HEK293 (cell line): ENCODE measurements at regions not wholly inside any gene's neighbourhood (a gene's known extent, or its start where the extent isn't known, plus 50 kb on each side); places are given as distances from the start of the nearest gene placed in this dataset.

Experiments
- CTCF ChIA-PET: fragments of 350-600 bp; formaldehyde crosslinking; extraction: SDS; loops from one replicate; lab custom pipeline; 2021; ENCODE audit warnings: antibody characterized with exemption; lab: Yijun Ruan, JAX
- POLR2A ChIA-PET: fragments of 300-600 bp; formaldehyde crosslinking; extraction: SDS; loops from one replicate; lab custom pipeline; 2020; ENCODE audit warnings: antibody characterized with exemption, inconsistent platforms; lab: Yijun Ruan, JAX
- H3K27ac ChIP-seq: fragments of 200-500 bp; sonication (Bioruptor generic); 2 replicates; pipeline ENCODE4 v1.5.1; 2014; ENCODE audit warnings: low read depth, low read length, control low read depth, inconsistent platforms; ENCODE audit errors: extremely low read depth
- H3K36me3 ChIP-seq, 2 experiments: fragments of 200-500 bp in 1 of 2; sonication (Bioruptor generic) in 1 of 2; 1 replicate in 1 of 2; 2 replicates in 1 of 2; pipeline ENCODE4 v1.5.1; 2014 to 2017; ENCODE audit warnings: inconsistent platforms in 2 of 2, low read length in 2 of 2; ENCODE audit not compliant: control insufficient read depth in 2 of 2, insufficient read depth in 1 of 2
- H3K4me1 ChIP-seq: fragments of 200-500 bp; sonication (Bioruptor generic); 2 replicates; pipeline ENCODE4 v1.5.1; 2014; ENCODE audit warnings: mild to moderate bottlenecking, low read length, inconsistent platforms; ENCODE audit not compliant: control insufficient read depth, insufficient read depth
- H3K4me3 ChIP-seq: 2 replicates; pipeline ENCODE4 v1.5.1; 2011; ENCODE audit warnings: low read depth, mild to moderate bottlenecking, control low read depth, low read length, moderate library complexity
- H3K9me3 ChIP-seq: fragments of 200-500 bp; sonication (Bioruptor generic); 2 replicates; pipeline ENCODE4 v1.5.1; 2014; ENCODE audit warnings: low read depth, low read length, inconsistent platforms; ENCODE audit not compliant: control insufficient read depth, insufficient read depth
- BCL11B ChIP-seq: fragments of 450-650 bp; formaldehyde crosslinking; IDR thresholded peaks from 2 replicates; pipeline ENCODE4 v1.5.1; 2016; ENCODE audit warnings: low read depth, missing biosample characterization, missing genetic modification characterization
- GLIS1 ChIP-seq: fragments of 450-650 bp; formaldehyde crosslinking; IDR thresholded peaks from 2 replicates; pipeline ENCODE4 v1.5.1; 2016; ENCODE audit warnings: missing biosample characterization, missing genetic modification characterization
- HOXA7 ChIP-seq: sonication (generic); formaldehyde crosslinking; IDR thresholded peaks from 2 replicates; pipeline ENCODE4 v1.8.1; 2022; ENCODE audit warnings: missing genetic modification reagents, borderline replicate concordance
- OVOL3 ChIP-seq: fragments of 450-650 bp; formaldehyde crosslinking; IDR thresholded peaks from 2 replicates; pipeline ENCODE4 v1.5.1; 2016; ENCODE audit warnings: missing biosample characterization, missing genetic modification characterization
- REPIN1 ChIP-seq: fragments of 450-650 bp; formaldehyde crosslinking; IDR thresholded peaks from 2 replicates; pipeline ENCODE4 v1.5.1; 2017; ENCODE audit warnings: missing biosample characterization, missing genetic modification characterization, low read depth
- SALL2 ChIP-seq: fragments of 450-650 bp; formaldehyde crosslinking; IDR thresholded peaks from 2 replicates; pipeline ENCODE4 v1.5.0; 2017; ENCODE audit warnings: missing biosample characterization, mild to moderate bottlenecking, missing genetic modification characterization, borderline replicate concordance
- SETDB1 ChIP-seq: IDR thresholded peaks from one replicate; pipeline ENCODE4 v1.6.1; 2017; ENCODE audit warnings: mild to moderate bottlenecking, low read length, moderate library complexity, mixed read lengths; ENCODE audit not compliant: insufficient read length
- ZNF114 ChIP-seq: fragments of 450-650 bp; formaldehyde crosslinking; IDR thresholded peaks from 2 replicates; pipeline ENCODE4 v1.5.0; 2017; ENCODE audit warnings: missing biosample characterization, missing genetic modification characterization
- ZNF175 ChIP-seq: fragments of 450-650 bp; formaldehyde crosslinking; IDR thresholded peaks from 2 replicates; pipeline ENCODE4 v1.5.1; 2016; ENCODE audit warnings: missing biosample characterization, missing genetic modification characterization
- ZNF202 ChIP-seq: fragments of 450-650 bp; formaldehyde crosslinking; IDR thresholded peaks from 2 replicates; pipeline ENCODE4 v1.5.1; 2016; ENCODE audit warnings: missing biosample characterization, missing genetic modification characterization, borderline replicate concordance
- ZNF239 ChIP-seq: fragments of 450-650 bp; formaldehyde crosslinking; IDR thresholded peaks from 2 replicates; pipeline ENCODE4 v1.5.1; 2016; ENCODE audit warnings: missing biosample characterization, missing genetic modification characterization
- ZNF24 ChIP-seq: fragments of 450-650 bp; formaldehyde crosslinking; IDR thresholded peaks from 2 replicates; pipeline ENCODE4 v1.5.1; 2016; ENCODE audit warnings: missing biosample characterization, missing genetic modification characterization
- ZNF274 ChIP-seq, 2 experiments: fragments of 200-500 bp in 1 of 2; fragments of 450-650 bp in 1 of 2; sonication (Bioruptor generic) in 1 of 2; formaldehyde crosslinking in 1 of 2; IDR thresholded peaks; 2 replicates each; pipeline versions ENCODE4 v1.5.1 to v1.6.1; 2014 to 2016; ENCODE audit warnings: borderline replicate concordance in 1 of 2, inconsistent platforms in 1 of 2, low read length in 1 of 2, missing biosample characterization in 1 of 2, missing genetic modification characterization in 1 of 2
- ZNF292 ChIP-seq: fragments of 450-650 bp; formaldehyde crosslinking; IDR thresholded peaks from 2 replicates; pipeline ENCODE4 v1.5.1; 2016; ENCODE audit warnings: low read depth, missing biosample characterization, missing genetic modification characterization, borderline replicate concordance
- ZNF416 ChIP-seq: fragments of 450-650 bp; formaldehyde crosslinking; IDR thresholded peaks from 2 replicates; pipeline ENCODE4 v1.5.1; 2016; ENCODE audit warnings: missing biosample characterization, missing genetic modification characterization
- ZNF558 ChIP-seq: fragments of 450-650 bp; formaldehyde crosslinking; IDR thresholded peaks from 2 replicates; pipeline ENCODE4 v1.5.1; 2016; ENCODE audit warnings: missing biosample characterization, missing genetic modification characterization
- ZNF560 ChIP-seq: fragments of 450-650 bp; formaldehyde crosslinking; IDR thresholded peaks from 2 replicates; pipeline ENCODE4 v1.5.1; 2017; ENCODE audit warnings: missing biosample characterization, missing genetic modification characterization, borderline replicate concordance
- ZNF792 ChIP-seq: fragments of 450-650 bp; formaldehyde crosslinking; IDR thresholded peaks from 2 replicates; pipeline ENCODE4 v1.5.1; 2016; ENCODE audit warnings: missing biosample characterization, missing genetic modification characterization
- ZSCAN23 ChIP-seq: fragments of 450-650 bp; formaldehyde crosslinking; IDR thresholded peaks from 2 replicates; pipeline ENCODE4 v1.5.1; 2016; ENCODE audit warnings: missing biosample characterization, missing genetic modification characterization
- TF ChIP-seq, protein P1 (sequence below): fragments of 450-650 bp; IDR thresholded peaks from 2 replicates; pipeline ENCODE4 v1.5.1; 2018; ENCODE audit warnings: missing biosample characterization, mild to moderate bottlenecking, missing genetic modification characterization
- TF ChIP-seq, protein P2 (sequence below): fragments of 450-650 bp; formaldehyde crosslinking; IDR thresholded peaks from 2 replicates; pipeline ENCODE4 v1.5.1; 2016; ENCODE audit warnings: missing biosample characterization, missing genetic modification characterization
- TF ChIP-seq, protein P3 (sequence below): fragments of 450-650 bp; formaldehyde crosslinking; IDR thresholded peaks from 2 replicates; pipeline ENCODE4 v1.5.1; 2016; ENCODE audit warnings: missing biosample characterization, missing genetic modification characterization
- TF ChIP-seq, protein P4 (sequence below): fragments of 450-650 bp; formaldehyde crosslinking; IDR thresholded peaks from 2 replicates; pipeline ENCODE4 v1.5.1; 2017; ENCODE audit warnings: missing biosample characterization, missing genetic modification characterization
- TF ChIP-seq, protein P5 (sequence below): fragments of 450-650 bp; formaldehyde crosslinking; IDR thresholded peaks from 2 replicates; pipeline ENCODE4 v1.5.1; 2016; ENCODE audit warnings: missing biosample characterization, missing genetic modification characterization

DNA sequence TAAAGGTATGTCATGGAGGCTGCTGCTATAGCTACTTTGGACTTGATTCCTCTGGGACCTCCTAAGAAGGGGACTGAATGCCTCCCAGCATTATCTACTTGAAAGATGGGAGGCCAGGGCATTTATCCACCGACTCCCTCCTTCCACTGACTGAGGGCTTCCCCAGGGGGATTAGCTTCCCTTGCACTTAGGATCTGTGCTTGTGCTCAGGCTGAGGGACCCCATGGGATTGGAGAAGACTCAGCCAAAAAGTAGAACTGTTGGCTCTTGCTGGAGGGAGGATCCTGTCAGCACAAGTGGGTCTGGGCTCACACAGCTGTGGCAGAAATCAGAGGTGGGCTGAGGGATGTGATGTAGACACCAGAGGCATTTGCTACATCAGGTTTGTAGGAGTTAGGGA is 81.5 kb upstream of the SYPL1 start:
- no peaks in the 10 kb centered on the region for H3K9me3 ChIP-seq
- TF ChIP-seq ZNF239 (tag by site-specific recombination) (no peak), ZNF416 (no peak), BCL11B (tag by site-specific recombination) (no peak), SALL2 (no peak), OVOL3 (tag by site-specific recombination) (no peak)
- TF ChIP-seq, protein P1, sequence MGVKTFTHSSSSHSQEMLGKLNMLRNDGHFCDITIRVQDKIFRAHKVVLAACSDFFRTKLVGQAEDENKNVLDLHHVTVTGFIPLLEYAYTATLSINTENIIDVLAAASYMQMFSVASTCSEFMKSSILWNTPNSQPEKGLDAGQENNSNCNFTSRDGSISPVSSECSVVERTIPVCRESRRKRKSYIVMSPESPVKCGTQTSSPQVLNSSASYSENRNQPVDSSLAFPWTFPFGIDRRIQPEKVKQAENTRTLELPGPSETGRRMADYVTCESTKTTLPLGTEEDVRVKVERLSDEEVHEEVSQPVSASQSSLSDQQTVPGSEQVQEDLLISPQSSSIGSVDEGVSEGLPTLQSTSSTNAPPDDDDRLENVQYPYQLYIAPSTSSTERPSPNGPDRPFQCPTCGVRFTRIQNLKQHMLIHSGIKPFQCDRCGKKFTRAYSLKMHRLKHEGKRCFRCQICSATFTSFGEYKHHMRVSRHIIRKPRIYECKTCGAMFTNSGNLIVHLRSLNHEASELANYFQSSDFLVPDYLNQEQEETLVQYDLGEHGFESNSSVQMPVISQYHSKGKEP (tag by site-specific recombination), result no peak
- TF ChIP-seq, protein P2, sequence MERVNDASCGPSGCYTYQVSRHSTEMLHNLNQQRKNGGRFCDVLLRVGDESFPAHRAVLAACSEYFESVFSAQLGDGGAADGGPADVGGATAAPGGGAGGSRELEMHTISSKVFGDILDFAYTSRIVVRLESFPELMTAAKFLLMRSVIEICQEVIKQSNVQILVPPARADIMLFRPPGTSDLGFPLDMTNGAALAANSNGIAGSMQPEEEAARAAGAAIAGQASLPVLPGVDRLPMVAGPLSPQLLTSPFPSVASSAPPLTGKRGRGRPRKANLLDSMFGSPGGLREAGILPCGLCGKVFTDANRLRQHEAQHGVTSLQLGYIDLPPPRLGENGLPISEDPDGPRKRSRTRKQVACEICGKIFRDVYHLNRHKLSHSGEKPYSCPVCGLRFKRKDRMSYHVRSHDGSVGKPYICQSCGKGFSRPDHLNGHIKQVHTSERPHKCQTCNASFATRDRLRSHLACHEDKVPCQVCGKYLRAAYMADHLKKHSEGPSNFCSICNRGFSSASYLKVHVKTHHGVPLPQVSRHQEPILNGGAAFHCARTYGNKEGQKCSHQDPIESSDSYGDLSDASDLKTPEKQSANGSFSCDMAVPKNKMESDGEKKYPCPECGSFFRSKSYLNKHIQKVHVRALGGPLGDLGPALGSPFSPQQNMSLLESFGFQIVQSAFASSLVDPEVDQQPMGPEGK (tag by site-specific recombination), result no peak
- TF ChIP-seq, protein P3, sequence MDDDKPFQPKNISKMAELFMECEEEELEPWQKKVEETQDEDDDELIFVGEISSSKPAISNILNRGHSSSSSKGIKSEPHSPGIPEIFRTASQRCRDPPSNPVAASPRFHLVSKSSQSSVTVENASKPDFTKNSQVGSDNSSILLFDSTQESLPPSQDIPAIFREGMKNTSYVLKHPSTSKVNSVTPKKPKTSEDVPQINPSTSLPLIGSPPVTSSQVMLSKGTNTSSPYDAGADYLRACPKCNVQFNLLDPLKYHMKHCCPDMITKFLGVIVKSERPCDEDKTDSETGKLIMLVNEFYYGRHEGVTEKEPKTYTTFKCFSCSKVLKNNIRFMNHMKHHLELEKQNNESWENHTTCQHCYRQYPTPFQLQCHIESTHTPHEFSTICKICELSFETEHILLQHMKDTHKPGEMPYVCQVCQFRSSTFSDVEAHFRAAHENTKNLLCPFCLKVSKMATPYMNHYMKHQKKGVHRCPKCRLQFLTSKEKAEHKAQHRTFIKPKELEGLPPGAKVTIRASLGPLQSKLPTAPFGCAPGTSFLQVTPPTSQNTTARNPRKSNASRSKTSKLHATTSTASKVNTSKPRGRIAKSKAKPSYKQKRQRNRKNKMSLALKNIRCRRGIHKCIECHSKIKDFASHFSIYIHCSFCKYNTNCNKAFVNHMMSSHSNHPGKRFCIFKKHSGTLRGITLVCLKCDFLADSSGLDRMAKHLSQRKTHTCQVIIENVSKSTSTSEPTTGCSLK (tag by site-specific recombination), result no peak
- TF ChIP-seq, protein P4, sequence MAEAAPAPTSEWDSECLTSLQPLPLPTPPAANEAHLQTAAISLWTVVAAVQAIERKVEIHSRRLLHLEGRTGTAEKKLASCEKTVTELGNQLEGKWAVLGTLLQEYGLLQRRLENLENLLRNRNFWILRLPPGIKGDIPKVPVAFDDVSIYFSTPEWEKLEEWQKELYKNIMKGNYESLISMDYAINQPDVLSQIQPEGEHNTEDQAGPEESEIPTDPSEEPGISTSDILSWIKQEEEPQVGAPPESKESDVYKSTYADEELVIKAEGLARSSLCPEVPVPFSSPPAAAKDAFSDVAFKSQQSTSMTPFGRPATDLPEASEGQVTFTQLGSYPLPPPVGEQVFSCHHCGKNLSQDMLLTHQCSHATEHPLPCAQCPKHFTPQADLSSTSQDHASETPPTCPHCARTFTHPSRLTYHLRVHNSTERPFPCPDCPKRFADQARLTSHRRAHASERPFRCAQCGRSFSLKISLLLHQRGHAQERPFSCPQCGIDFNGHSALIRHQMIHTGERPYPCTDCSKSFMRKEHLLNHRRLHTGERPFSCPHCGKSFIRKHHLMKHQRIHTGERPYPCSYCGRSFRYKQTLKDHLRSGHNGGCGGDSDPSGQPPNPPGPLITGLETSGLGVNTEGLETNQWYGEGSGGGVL (tag by site-specific recombination), result no peak
- H3K36me3 ChIP-seq, result no peaks in the 10 kb centered on the region
- no peak overlapping the region for H3K4me3 ChIP-seq
- H3K4me1 ChIP-seq, result no peaks in the 10 kb centered on the region
- CTCF ChIA-PET, result interaction anchor here (0.7 to 2.9 kb wide), 2 partner anchors 17 to 328 kb away, joined by 3 to 9 read pairs; no protein-coding TSS in a partner anchor
- H3K27ac ChIP-seq, result no peak overlapping the region
- POLR2A ChIA-PET, result no interaction called here

DNA sequence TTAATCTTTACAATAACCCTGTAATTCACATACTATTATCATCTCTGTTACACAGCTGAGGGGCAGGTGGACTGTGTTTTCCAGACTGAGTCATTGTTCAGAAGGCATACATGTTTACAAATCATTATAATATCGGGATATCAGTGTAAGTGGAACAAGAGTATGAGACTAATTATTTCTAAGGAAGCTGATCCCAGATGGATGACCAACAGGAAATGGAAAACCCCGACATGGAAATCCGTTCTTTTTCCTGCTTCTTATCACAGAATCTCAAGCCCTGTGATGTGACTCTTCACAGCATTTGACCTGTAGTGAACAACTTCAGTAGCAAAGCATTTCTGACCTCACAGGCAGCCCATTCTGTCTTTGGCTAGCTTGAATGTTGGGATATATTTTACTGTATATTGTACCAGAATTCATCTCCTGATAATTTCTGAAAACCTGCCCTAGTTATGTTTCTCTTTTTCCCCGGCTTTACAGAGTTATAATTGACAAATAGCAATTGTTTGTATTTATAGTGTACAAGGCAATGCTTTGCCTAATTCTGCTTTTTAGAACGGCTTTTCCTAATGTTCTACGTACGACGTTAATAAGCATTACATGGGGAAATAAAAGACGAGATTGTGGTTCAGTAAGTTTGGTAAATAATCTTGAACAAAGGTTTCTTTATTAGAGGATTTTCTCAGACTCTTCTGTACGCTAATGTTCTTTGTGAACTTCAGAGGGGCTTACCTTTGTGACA is 78.6 kb upstream of the SYPL1 start:
- ChIA-PET POLR2A (no interaction called here), CTCF (interaction anchor here (1.2 kb wide), 1 partner anchor 14 kb away, joined by 5 read pairs; no protein-coding TSS in a partner anchor)
- TF ChIP-seq ZNF292 (tag by site-specific recombination) (no peak), ZSCAN23 (tag by site-specific recombination) (no peak), ZNF114 (tag by site-specific recombination) (no peak), SALL2 (no peak), REPIN1 (tag by site-specific recombination) (no peak), ZNF274 (IDR thresholded peaks at IDR 0.05; ENCODE audit: low read length) (no peak), ZNF274 (tag by site-specific recombination; IDR thresholded peaks at IDR 0.05; ENCODE audit: borderline replicate concordance) (no peak), ZNF24 (tag by site-specific recombination) (no peak), ZNF239 (tag by site-specific recombination) (no peak), ZNF558 (tag by site-specific recombination) (no peak), ZNF202 (no peak), HOXA7 (CRISPR knock-in tag) (no peak), SETDB1 (no peak), ZNF175 (tag by site-specific recombination) (no peak), ZNF792 (no peak), ZNF560 (tag by site-specific recombination) (no peak), GLIS1 (tag by site-specific recombination) (no peak)
- TF ChIP-seq, protein P5, sequence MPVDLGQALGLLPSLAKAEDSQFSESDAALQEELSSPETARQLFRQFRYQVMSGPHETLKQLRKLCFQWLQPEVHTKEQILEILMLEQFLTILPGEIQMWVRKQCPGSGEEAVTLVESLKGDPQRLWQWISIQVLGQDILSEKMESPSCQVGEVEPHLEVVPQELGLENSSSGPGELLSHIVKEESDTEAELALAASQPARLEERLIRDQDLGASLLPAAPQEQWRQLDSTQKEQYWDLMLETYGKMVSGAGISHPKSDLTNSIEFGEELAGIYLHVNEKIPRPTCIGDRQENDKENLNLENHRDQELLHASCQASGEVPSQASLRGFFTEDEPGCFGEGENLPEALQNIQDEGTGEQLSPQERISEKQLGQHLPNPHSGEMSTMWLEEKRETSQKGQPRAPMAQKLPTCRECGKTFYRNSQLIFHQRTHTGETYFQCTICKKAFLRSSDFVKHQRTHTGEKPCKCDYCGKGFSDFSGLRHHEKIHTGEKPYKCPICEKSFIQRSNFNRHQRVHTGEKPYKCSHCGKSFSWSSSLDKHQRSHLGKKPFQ (tag by site-specific recombination), result no peak
- Histone ChIP-seq H3K4me3 (no peak overlapping the region), H3K27ac (no peak overlapping the region), H3K36me3 (no peaks in the 10 kb centered on the region), H3K9me3 (no peaks in the 10 kb centered on the region), H3K4me1 (no peaks in the 10 kb centered on the region)
